ENCODE measurements at regions not wholly inside any gene's neighbourhood (a gene's known extent, or its start where the extent isn't known, plus 50 kb on each side); places are given as distances from the start of the nearest gene placed in this dataset.

DNA sequence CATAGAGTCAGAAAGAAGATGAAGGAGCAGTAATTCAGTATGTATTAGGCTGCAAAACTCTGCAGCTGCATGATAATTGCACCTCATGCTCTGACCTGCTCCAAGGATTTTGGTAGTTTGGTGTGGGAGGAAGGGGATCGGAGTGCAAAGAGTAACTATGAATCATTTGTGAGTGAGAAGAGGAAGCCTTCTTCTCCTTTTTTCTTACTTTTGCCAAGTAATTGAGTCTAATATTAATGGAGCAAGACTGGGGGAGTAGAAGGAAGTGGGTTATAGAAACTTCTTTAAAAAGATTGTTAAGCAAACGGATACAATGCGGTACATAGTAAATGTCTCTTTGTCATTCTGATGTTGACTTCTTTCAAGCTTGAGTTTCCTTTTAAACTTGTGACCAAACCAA is 276.5 kb downstream of the EDEM1 start:
- TF ChIP-seq, protein P1, sequence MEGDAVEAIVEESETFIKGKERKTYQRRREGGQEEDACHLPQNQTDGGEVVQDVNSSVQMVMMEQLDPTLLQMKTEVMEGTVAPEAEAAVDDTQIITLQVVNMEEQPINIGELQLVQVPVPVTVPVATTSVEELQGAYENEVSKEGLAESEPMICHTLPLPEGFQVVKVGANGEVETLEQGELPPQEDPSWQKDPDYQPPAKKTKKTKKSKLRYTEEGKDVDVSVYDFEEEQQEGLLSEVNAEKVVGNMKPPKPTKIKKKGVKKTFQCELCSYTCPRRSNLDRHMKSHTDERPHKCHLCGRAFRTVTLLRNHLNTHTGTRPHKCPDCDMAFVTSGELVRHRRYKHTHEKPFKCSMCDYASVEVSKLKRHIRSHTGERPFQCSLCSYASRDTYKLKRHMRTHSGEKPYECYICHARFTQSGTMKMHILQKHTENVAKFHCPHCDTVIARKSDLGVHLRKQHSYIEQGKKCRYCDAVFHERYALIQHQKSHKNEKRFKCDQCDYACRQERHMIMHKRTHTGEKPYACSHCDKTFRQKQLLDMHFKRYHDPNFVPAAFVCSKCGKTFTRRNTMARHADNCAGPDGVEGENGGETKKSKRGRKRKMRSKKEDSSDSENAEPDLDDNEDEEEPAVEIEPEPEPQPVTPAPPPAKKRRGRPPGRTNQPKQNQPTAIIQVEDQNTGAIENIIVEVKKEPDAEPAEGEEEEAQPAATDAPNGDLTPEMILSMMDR (IDR thresholded peaks at IDR 0.05), result no peak
- no peak for TF ChIP-seq POLR2AphosphoS5 (IDR thresholded peaks at IDR 0.05)
- no peak for TF ChIP-seq POLR2A (IDR thresholded peaks at IDR 0.05)

Data from prostate gland (tissue), 2 donors.